Stomach (tissue), 8 donors: ENCODE measurements at regions not wholly inside any gene's neighbourhood (a gene's known extent, or its start where the extent isn't known, plus 50 kb on each side); places are given as distances from the start of the nearest gene placed in this dataset.
"Not testable (repeated sequence)": the region's sequence is repeated elsewhere in the genome, so short reads cannot be mapped to it uniquely, and the experiment has no call there.

Experiments
- DNase-seq, 2 donors: peaks; one replicate each; pipeline versions ENCODE4 v3.0.0 to v3.0.0-alpha.2; 2013 to 2019
- H3K27ac ChIP-seq, 5 donors: fragments of 200-600 bp in 4 of 5; sonication (generic) in 4 of 5; one replicate each; pipeline ENCODE4 v1.5.1; 2013 to 2019; ENCODE audit warnings: mild to moderate bottlenecking in 1 of 5, moderate library complexity in 1 of 5
- H3K27me3 ChIP-seq, 3 donors: fragments of 200-600 bp; sonication (generic); one replicate each; pipeline ENCODE4 v1.5.1; 2017 to 2019; ENCODE audit warnings: mixed run types in 1 of 3
- H3K36me3 ChIP-seq, 4 donors: fragments of 200-600 bp; sonication (generic); 1 replicate in 3 of 4; 2 replicates in 1 of 4; pipeline ENCODE4 v1.5.1; 2016 to 2019
- H3K4me1 ChIP-seq, 4 donors: fragments of 200-600 bp; sonication (generic); one replicate each; pipeline ENCODE4 v1.5.1; 2016 to 2019
- H3K4me3 ChIP-seq, 4 donors: fragments of 200-600 bp; sonication (generic) in 3 of 4; one replicate each; pipeline ENCODE4 v1.5.1; 2016 to 2019; ENCODE audit warnings: mild to moderate bottlenecking in 1 of 4
- H3K9me3 ChIP-seq, 4 donors: fragments of 200-600 bp; sonication (generic); one replicate each; pipeline ENCODE4 v1.5.1; 2016 to 2019
- CTCF ChIP-seq, 7 experiments: fragments of 450-650 bp in 4 of 7; fragments of 200-600 bp in 3 of 7; sonication (generic) in 3 of 7; IDR thresholded peaks; one replicate each; pipeline ENCODE4 v1.5.1; 2016 to 2019; ENCODE audit warnings: antibody characterized with exemption in 7 of 7, control low read depth in 2 of 7, mild to moderate bottlenecking in 1 of 7
- WGBS, 5 donors: extraction: QIAGEN DNeasy Blood & Tissue Kit in 3 of 5; methylation state at CpG; one replicate each; pipeline versions ENCODE4 v1.1.5 to v1.1.7; 2013 to 2018; 5-methylcytosine and 5-hydroxymethylcytosine counted together
- intact Hi-C: fragments of 100-400 bp; cut with DNase I; formaldehyde crosslinking; loops from one replicate; pipeline ENCODE4 v1.15.1; 2023; ENCODE audit warnings: low total_unique reads
- donor health status: healthy with polysubstance abuse.
- donor health status: Bipolar disorder and iron deficiency.
- donor health status: healthy.

DNA sequence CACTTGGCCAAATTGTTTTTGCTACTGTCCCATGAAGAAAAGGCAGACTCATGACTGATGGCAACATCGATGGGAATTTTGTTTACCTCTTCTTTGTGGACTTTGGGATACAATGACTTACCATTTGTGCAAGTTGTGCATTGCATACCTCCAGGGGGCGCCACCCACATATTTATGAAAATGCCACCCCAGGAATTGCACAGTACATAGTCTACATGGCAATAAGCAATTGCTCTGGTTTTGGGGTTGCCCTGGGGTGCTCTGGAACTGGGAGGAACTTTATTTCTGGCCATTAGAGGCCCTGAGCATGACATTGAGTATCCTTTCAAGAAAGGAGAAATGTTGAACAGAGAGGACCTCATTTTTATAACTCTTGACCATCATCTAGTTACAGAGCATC is 109.1 kb upstream of the ZNF195 start:
- H3K27me3 ChIP-seq, intact Hi-C loops, H3K36me3 ChIP-seq, H3K9me3 ChIP-seq, H3K4me3 ChIP-seq, DNase-seq, H3K27ac ChIP-seq, H3K4me1 ChIP-seq: not testable (repeated sequence)
- peak in 2 of 7 experiments; percentile 8 to 14 for TF ChIP-seq CTCF (IDR thresholded peaks at IDR 0.05)
- WGBS, 5 donors, result 0 to 17% (median 12%) methylated on average over 2 of the region's 2 CpGs

GRCh38 chr11:3485737-3486136 is 106.8 kb upstream of the ZNF195 start:
- H3K27me3 ChIP-seq, result not testable (repeated sequence)

GRCh38 chr11:3476937-3477885 is 98.3 kb upstream of the ZNF195 start:
- WGBS, 5 donors, result 32 to 54% (median 40%) methylated on average over 13 to 18 of the region's 20 CpGs
- H3K36me3 ChIP-seq, intact Hi-C loops, H3K27me3 ChIP-seq, H3K4me1 ChIP-seq, H3K9me3 ChIP-seq: not testable (repeated sequence)
- Histone ChIP-seq H3K4me3 (peak overlapping the region in 2 of 4 donors; percentile 24 to 28), H3K27ac (peak overlapping the region; percentile 72 to 95 (median 80))
- DNase-seq, result peak; percentile 81 to 87

More at GRCh38 chr11:3485737-3486136, 106.8 kb upstream of the ZNF195 start:
- WGBS, 5 donors, result 47 to 75% (median 70%) methylated on average over 9 to 10 of the region's 10 CpGs
- DNase-seq, H3K9me3 ChIP-seq, H3K4me1 ChIP-seq, H3K36me3 ChIP-seq, H3K27ac ChIP-seq, H3K4me3 ChIP-seq, intact Hi-C loops: not testable (repeated sequence)

DNA sequence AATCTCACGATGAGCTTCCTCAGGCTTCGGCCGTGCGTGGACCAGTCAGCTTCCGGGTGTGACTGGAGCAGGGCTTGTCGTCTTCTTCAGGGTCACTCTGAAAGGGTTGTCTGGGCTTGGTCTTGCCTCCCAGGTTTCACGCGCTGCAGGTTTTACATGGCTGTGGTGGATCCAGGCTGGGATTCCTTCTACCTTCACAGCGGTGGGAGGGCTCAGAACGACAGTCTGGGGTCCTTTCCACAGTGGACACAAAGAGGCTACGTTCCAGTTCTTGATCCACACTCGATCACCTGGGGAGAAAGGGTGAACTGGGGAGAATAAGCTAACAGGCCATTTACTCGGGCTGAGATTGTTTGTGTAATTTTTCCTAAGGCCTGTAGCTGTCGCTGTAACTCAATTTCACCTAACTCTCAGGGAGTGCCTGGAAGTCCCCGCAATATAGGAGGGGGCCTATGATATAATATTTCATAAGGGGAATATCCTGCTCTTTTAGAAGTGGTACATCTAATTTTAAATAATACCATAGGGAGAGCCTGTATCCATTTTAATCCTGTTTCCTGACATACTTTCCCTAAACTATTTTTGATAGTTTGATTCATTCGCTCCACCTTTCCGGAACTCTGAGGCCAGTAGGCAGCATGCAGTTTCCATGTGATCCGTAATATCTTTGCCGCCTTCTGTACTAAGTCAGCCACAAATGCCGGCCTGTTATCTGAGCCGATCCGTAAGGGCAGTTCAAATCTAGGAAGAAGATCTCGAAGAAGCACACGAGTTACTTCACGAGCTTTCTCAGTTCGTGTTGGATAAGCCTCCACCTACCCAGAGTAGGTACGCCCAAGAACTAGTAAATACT is 97.4 kb upstream of the ZNF195 start:
- peak overlapping the region; percentile 72 to 95 (median 80) for H3K27ac ChIP-seq
- H3K27me3 ChIP-seq, intact Hi-C loops, H3K36me3 ChIP-seq, H3K9me3 ChIP-seq, DNase-seq, H3K4me1 ChIP-seq: not testable (repeated sequence)
- peak in 3 of 7 experiments; percentile 7 to 26 (median 11) for TF ChIP-seq CTCF (IDR thresholded peaks at IDR 0.05)
- H3K4me3 ChIP-seq, result peak overlapping the region in 3 of 4 donors; percentile 22 to 28 (median 24)
- WGBS, 5 donors, result 32 to 46% (median 44%) methylated on average over 20 to 27 of the region's 27 CpGs

DNA sequence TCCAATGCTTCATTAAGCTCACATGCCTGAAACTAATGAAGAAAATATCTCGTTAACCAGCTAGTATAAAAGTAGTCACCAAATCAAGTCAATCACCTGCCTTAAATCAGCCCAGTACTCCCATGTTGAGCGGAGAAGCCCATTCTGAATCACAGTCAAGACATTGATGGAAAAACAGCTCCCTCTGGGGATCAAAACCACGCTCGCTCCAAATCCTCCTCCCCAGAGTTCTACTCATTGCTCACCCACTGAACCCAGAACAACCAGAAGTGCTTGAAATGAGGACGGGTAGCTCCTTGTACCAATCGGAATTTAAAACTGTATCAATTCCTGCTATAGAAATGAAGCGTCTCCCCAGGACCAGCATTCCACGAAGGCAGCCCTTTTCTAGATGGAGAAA is 90.0 kb upstream of the ZNF195 start:
- H3K27ac ChIP-seq, H3K4me3 ChIP-seq, H3K36me3 ChIP-seq, H3K4me1 ChIP-seq, H3K27me3 ChIP-seq, H3K9me3 ChIP-seq, DNase-seq, intact Hi-C loops: not testable (repeated sequence)
- 79 to 90% (median 88%) methylated on average over 8 of the region's 8 CpGs for WGBS, 5 donors

DNA sequence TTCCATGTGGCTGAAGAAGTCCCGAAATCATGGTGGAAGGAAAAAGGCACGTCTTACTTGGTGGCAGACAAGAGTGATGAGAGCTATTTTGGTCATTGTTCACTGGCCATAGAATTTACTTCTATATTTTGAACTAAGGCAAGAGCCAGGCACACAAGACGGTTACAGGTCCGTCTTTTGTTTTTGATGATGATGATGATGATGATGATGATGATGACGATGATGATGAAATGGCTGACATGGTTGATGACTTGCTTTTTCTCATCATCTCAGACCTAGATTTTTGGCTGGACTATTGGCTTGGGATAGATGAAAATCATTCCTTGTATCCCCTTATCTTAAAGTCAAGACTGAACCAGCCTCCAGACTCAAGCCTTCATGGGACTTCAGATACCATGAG is 88.7 kb upstream of the ZNF195 start:
- H3K27ac ChIP-seq, DNase-seq, H3K4me3 ChIP-seq, intact Hi-C loops, H3K36me3 ChIP-seq, H3K27me3 ChIP-seq, H3K4me1 ChIP-seq, H3K9me3 ChIP-seq: not testable (repeated sequence)
- 65 to 86% (median 76%) methylated on average over 5 of the region's 5 CpGs for WGBS, 5 donors

DNA sequence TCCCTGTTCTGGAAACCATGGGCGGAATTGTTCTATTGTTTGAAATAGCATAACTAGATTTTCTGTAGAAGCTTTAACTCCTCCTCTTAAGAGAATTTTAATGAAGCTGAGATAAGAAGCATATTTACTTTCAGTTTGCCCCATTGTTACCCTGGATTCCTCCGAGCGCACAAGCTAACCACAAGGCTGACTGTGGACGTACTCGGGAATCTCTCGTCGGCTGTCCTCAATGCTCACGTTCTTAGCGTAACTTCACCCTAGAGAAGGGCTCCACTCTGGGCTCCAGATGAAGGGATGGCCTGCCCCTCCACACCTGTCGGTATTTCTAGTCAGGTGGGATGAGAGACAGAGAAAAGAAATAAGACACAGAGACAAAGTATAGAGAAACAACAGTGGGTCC is 76.7 kb upstream of the ZNF195 start:
- peak in 1 of 2 donors; percentile 44 for DNase-seq
- intact Hi-C loops, H3K36me3 ChIP-seq, H3K27me3 ChIP-seq, H3K9me3 ChIP-seq: not testable (repeated sequence)
- H3K4me3 ChIP-seq, result peak overlapping the region in 3 of 4 donors; percentile 1 to 31 (median 11)
- 15 to 55% (median 32%) methylated on average over 10 of the region's 10 CpGs for WGBS, 5 donors
- peaks cover 0 to 14% (median 0%) of the 10 kb centered on the region in 4 donors for H3K4me1 ChIP-seq
- peak overlapping the region in 1 of 5 donors; percentile 50 for H3K27ac ChIP-seq
